ENCODE measurements at regions not wholly inside any gene's neighbourhood (a gene's known extent, or its start where the extent isn't known, plus 50 kb on each side); places are given as distances from the start of the nearest gene placed in this dataset.
"Not testable (repeated sequence)": the region's sequence is repeated elsewhere in the genome, so short reads cannot be mapped to it uniquely, and the experiment has no call there.

GRCh38 chrX:3550871-3551270, 162.6 kb downstream of the PRKX start:
- intact Hi-C loops (cut with micrococcal nuclease): no loop called here

- intact Hi-C loops (cut with micrococcal nuclease): no loop called here
Measured at GRCh38 chrX:3550160-3550751, 163.2 kb downstream of the PRKX start.

GRCh38 chrX:3549411-3549911, 164.0 kb downstream of the PRKX start:
- intact Hi-C loops (cut with micrococcal nuclease): no loop called here

- intact Hi-C loops (cut with micrococcal nuclease): no loop called here
Measured at GRCh38 chrX:3548765-3549391, 164.6 kb downstream of the PRKX start.

GRCh38 chrX:3545901-3546300, 167.5 kb downstream of the PRKX start:
- intact Hi-C loops (cut with micrococcal nuclease): no loop called here

- intact Hi-C loops (cut with micrococcal nuclease): no loop called here
Measured at GRCh38 chrX:3541336-3541735, 172.1 kb downstream of the PRKX start.

- intact Hi-C loops (cut with micrococcal nuclease): no loop called here
Measured at GRCh38 chrX:3540105-3540504, 173.3 kb downstream of the PRKX start.

GRCh38 chrX:3532581-3533085, 180.8 kb downstream of the PRKX start:
- intact Hi-C loops (cut with micrococcal nuclease): no loop called here

- intact Hi-C loops (cut with micrococcal nuclease): not testable (repeated sequence)
Measured at GRCh38 chrX:3531435-3531834, 182.0 kb downstream of the PRKX start.

- intact Hi-C loops (cut with micrococcal nuclease): no loop called here
Measured at GRCh38 chrX:3529466-3530010, 183.1 kb upstream of the MXRA5 start.

GRCh38 chrX:3527811-3528210, 181.4 kb upstream of the MXRA5 start:
- intact Hi-C loops (cut with micrococcal nuclease): no loop called here

GRCh38 chrX:3527166-3527565, 180.7 kb upstream of the MXRA5 start:
- intact Hi-C loops (cut with micrococcal nuclease): no loop called here

- intact Hi-C loops (cut with micrococcal nuclease): no loop called here
Measured at GRCh38 chrX:3526731-3527130, 180.3 kb upstream of the MXRA5 start.

- intact Hi-C loops (cut with micrococcal nuclease): no loop called here
Measured at GRCh38 chrX:3526071-3526470, 179.6 kb upstream of the MXRA5 start.

GRCh38 chrX:3522101-3522650, 175.7 kb upstream of the MXRA5 start:
- intact Hi-C loops (cut with micrococcal nuclease): no loop called here

GRCh38 chrX:3521396-3521795, 174.9 kb upstream of the MXRA5 start:
- intact Hi-C loops (cut with micrococcal nuclease): no loop called here

- intact Hi-C loops (cut with micrococcal nuclease): no loop called here
Measured at GRCh38 chrX:3520982-3521381, 174.5 kb upstream of the MXRA5 start.

GRCh38 chrX:3520458-3520857, 174.0 kb upstream of the MXRA5 start:
- intact Hi-C loops (cut with micrococcal nuclease): no loop called here

GRCh38 chrX:3519384-3519783, 172.9 kb upstream of the MXRA5 start:
- intact Hi-C loops (cut with micrococcal nuclease): not testable (repeated sequence)

- intact Hi-C loops (cut with micrococcal nuclease): no loop called here
Measured at GRCh38 chrX:3518870-3519269, 172.4 kb upstream of the MXRA5 start.

GRCh38 chrX:3516051-3516541, 169.6 kb upstream of the MXRA5 start:
- intact Hi-C loops (cut with micrococcal nuclease): no loop called here

GRCh38 chrX:3514996-3515395, 168.5 kb upstream of the MXRA5 start:
- intact Hi-C loops (cut with micrococcal nuclease): no loop called here
